ENCODE measurements at regions not wholly inside any gene's neighbourhood (a gene's known extent, or its start where the extent isn't known, plus 50 kb on each side); places are given as distances from the start of the nearest gene placed in this dataset.
"Not testable (repeated sequence)": the region's sequence is repeated elsewhere in the genome, so short reads cannot be mapped to it uniquely, and the experiment has no call there.

- DNase-seq (ENCODE audit: low spot score) = no peak
These were observed 141.8 kb downstream of the SIM1 start for GRCh38 chr6:100322886-100323285.

- no peak for DNase-seq (ENCODE audit: low spot score)
These were observed 144.0 kb downstream of the SIM1 start for GRCh38 chr6:100320686-100321085.

GRCh38 chr6:100317031-100317430 is 147.7 kb downstream of the SIM1 start:
- no peak for DNase-seq (ENCODE audit: low spot score)

GRCh38 chr6:100314186-100314585 is 150.5 kb downstream of the SIM1 start:
- DNase-seq (ENCODE audit: low spot score) = no peak

GRCh38 chr6:100311707-100312251 is 152.9 kb downstream of the SIM1 start:
- no peak for DNase-seq (ENCODE audit: low spot score)

GRCh38 chr6:100309174-100309573 is 155.5 kb downstream of the SIM1 start:
- no peak for DNase-seq (ENCODE audit: low spot score)

- DNase-seq (ENCODE audit: low spot score) = no peak
These were observed 157.2 kb downstream of the SIM1 start for GRCh38 chr6:100307561-100307960.

GRCh38 chr6:100305209-100305869 is 159.4 kb downstream of the SIM1 start:
- no peak for DNase-seq (ENCODE audit: low spot score)

GRCh38 chr6:100304575-100304974 is 160.1 kb downstream of the SIM1 start:
- DNase-seq (ENCODE audit: low spot score) = no peak

GRCh38 chr6:100301731-100302130 is 163.0 kb downstream of the SIM1 start:
- no peak for DNase-seq (ENCODE audit: low spot score)

- no peak for DNase-seq (ENCODE audit: low spot score)
These were observed 164.4 kb downstream of the SIM1 start for GRCh38 chr6:100300221-100300736.

GRCh38 chr6:100296810-100297544 is 167.7 kb downstream of the SIM1 start:
- DNase-seq (ENCODE audit: low spot score) = no peak

GRCh38 chr6:100295172-100295571 is 169.5 kb downstream of the SIM1 start:
- DNase-seq (ENCODE audit: low spot score) = not testable (repeated sequence)

GRCh38 chr6:100289285-100289684 is 175.4 kb downstream of the SIM1 start:
- DNase-seq (ENCODE audit: low spot score) = no peak

- no peak for DNase-seq (ENCODE audit: low spot score)
These were observed 176.4 kb downstream of the SIM1 start for GRCh38 chr6:100288311-100288710.

GRCh38 chr6:100283285-100283684 is 181.4 kb downstream of the SIM1 start:
- DNase-seq (ENCODE audit: low spot score) = no peak

- DNase-seq (ENCODE audit: low spot score) = no peak
These were observed 183.2 kb downstream of the SIM1 start for GRCh38 chr6:100281471-100281901.

- DNase-seq (ENCODE audit: low spot score) = no peak
These were observed 188.2 kb downstream of the SIM1 start for GRCh38 chr6:100276311-100277057.

- no peak for DNase-seq (ENCODE audit: low spot score)
These were observed 190.6 kb downstream of the SIM1 start for GRCh38 chr6:100274147-100274546.

- no peak for DNase-seq (ENCODE audit: low spot score)
These were observed 193.1 kb downstream of the SIM1 start for GRCh38 chr6:100271625-100272024.

GRCh38 chr6:100271202-100271601 is 193.5 kb downstream of the SIM1 start:
- DNase-seq (ENCODE audit: low spot score) = no peak

GRCh38 chr6:100269189-100269588 is 195.5 kb downstream of the SIM1 start:
- DNase-seq (ENCODE audit: low spot score) = no peak
